ENCODE measurements at regions not wholly inside any gene's neighbourhood (a gene's known extent, or its start where the extent isn't known, plus 50 kb on each side); places are given as distances from the start of the nearest gene placed in this dataset.
"Not testable (repeated sequence)": the region's sequence is repeated elsewhere in the genome, so short reads cannot be mapped to it uniquely, and the experiment has no call there.

- no peak for DNase-seq
Measured at GRCh38 chr6:5896476-5897200, 110.1 kb downstream of the NRN1 start.

- no peak for DNase-seq
Measured at GRCh38 chr6:5894357-5894756, 112.4 kb downstream of the NRN1 start.

- DNase-seq: no peak
Measured at GRCh38 chr6:5893295-5893694, 113.4 kb downstream of the NRN1 start.

GRCh38 chr6:5892669-5893068 is 114.1 kb downstream of the NRN1 start:
- DNase-seq: no peak

GRCh38 chr6:5878792-5879191 is 127.9 kb downstream of the NRN1 start:
- DNase-seq: peak; percentile 35

- DNase-seq: no peak
Measured at GRCh38 chr6:5876076-5876475, 130.6 kb downstream of the NRN1 start.

- DNase-seq: not testable (repeated sequence)
Measured at GRCh38 chr6:5873976-5874375, 132.7 kb downstream of the NRN1 start.

- DNase-seq: no peak
Measured at GRCh38 chr6:5871296-5871695, 135.4 kb downstream of the NRN1 start.

GRCh38 chr6:5869676-5870075 is 137.0 kb downstream of the NRN1 start:
- DNase-seq: no peak

- DNase-seq: no peak
Measured at GRCh38 chr6:5869261-5869660, 137.5 kb downstream of the NRN1 start.

- peak; percentile 30 for DNase-seq
Measured at GRCh38 chr6:5866547-5867051, 140.1 kb downstream of the NRN1 start.

GRCh38 chr6:5865506-5866031 is 141.2 kb downstream of the NRN1 start:
- no peak for DNase-seq

GRCh38 chr6:5860849-5861248 is 145.9 kb downstream of the NRN1 start:
- DNase-seq: no peak

- no peak for DNase-seq
Measured at GRCh38 chr6:5855787-5856470, 150.8 kb downstream of the NRN1 start.

- DNase-seq: no peak
Measured at GRCh38 chr6:5854899-5855298, 151.8 kb downstream of the NRN1 start.

- no peak for DNase-seq
Measured at GRCh38 chr6:5851261-5851757, 155.4 kb downstream of the NRN1 start.

GRCh38 chr6:5850848-5851255 is 155.9 kb downstream of the NRN1 start:
- DNase-seq: no peak

GRCh38 chr6:5846889-5847288 is 159.8 kb downstream of the NRN1 start:
- DNase-seq: no peak

GRCh38 chr6:5846335-5846734 is 160.4 kb downstream of the NRN1 start:
- no peak for DNase-seq

- no peak for DNase-seq
Measured at GRCh38 chr6:5843078-5843477, 163.6 kb downstream of the NRN1 start.

- DNase-seq: no peak
Measured at GRCh38 chr6:5840734-5841390, 165.9 kb downstream of the NRN1 start.

- no peak for DNase-seq
Measured at GRCh38 chr6:5838656-5839396, 167.9 kb downstream of the NRN1 start.

GRCh38 chr6:5837323-5837722 is 169.4 kb downstream of the NRN1 start:
- DNase-seq: no peak

Measured in RPMI8226 (cell line).